Mammary epithelial cell (primary cell): ENCODE measurements at regions not wholly inside any gene's neighbourhood (a gene's known extent, or its start where the extent isn't known, plus 50 kb on each side); places are given as distances from the start of the nearest gene placed in this dataset.

Source experiments
- CTCF ChIP-seq, 2 donors: IDR thresholded peaks in 1 of 2; conservative IDR thresholded peaks in 1 of 2; 2 replicates each; pipeline ENCODE4 v1.5.1; 2011 to 2012; ENCODE audit warnings: inconsistent platforms in 2 of 2, low read length in 2 of 2, mild to moderate bottlenecking in 2 of 2, control low read depth in 1 of 2, low read depth in 1 of 2; ENCODE audit not compliant: insufficient read depth in 1 of 2; ENCODE audit errors: extremely low read depth in 1 of 2
- EZH2 ChIP-seq: IDR thresholded peaks from 2 replicates; pipeline ENCODE4 v1.6.1; 2012; ENCODE audit warnings: low read length, inconsistent platforms, borderline replicate concordance

- no peak for TF ChIP-seq CTCF (conservative IDR thresholded peaks at IDR 0.05 in 1 of 2, IDR thresholded peaks at IDR 0.05 in 1 of 2; ENCODE audit: extremely low read depth in 1 of 2, insufficient read depth in 1 of 2, low read depth in 1 of 2, low read length in 2 of 2)
- no peak for TF ChIP-seq EZH2
Measured at GRCh38 chrX:139026406-139026805, 314.9 kb upstream of the FGF13 start.
